Activated CD4-positive, alpha-beta T cell treated with anti-CD3 and anti-CD28 coated beads, Interleukin-2, amount 50 U/mL, for 24 hours (primary cell): ENCODE measurements at regions not wholly inside any gene's neighbourhood (a gene's known extent, or its start where the extent isn't known, plus 50 kb on each side); places are given as distances from the start of the nearest gene placed in this dataset.
"Not testable (repeated sequence)": the region's sequence is repeated elsewhere in the genome, so short reads cannot be mapped to it uniquely, and the experiment has no call there.

ENCODE experiments used
- DNase-seq, 2 donors: peaks; one replicate each; pipeline ENCODE4 v3.0.0-alpha.2; 2020; ENCODE audit warnings: low read depth in 1 of 2, low spot score in 1 of 2

DNA sequence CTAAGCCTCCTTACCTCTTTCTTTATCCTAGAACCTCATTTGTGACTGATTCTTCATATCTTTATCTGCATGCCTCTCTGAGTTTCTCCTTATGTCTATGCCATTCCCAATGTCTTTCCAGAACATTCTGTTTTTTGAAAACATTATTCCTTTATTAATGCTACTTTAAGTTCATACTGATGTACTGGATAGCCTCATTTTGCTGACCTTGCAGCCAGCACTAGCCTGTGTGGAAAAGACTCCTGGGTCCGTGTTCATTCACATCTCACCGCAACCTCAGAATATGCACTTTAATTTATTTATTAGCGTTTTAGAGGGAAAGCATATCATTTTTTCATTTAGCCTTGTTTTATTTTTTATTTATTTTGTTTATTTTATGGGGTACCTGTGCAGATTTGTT lies 208.1 kb upstream of the NPVF start:
- no peak for DNase-seq

DNA sequence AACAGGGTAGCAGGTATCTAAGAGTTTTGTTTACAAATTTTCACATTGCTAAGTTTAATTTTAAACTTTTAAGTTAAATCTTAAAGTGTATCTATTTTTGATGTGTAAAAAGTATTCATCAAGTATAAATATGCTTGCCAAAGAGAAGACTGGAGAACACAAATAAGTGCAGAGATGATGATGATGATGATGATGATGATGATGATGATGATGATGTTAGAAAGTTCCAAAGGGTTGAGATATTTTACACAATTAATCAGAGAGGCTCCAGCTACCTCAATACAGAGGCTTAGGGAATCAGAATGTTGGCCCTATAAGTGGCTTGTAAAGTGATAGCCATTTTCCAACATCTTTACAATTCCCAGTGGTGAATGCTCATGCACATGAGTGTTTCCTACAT lies 209.0 kb upstream of the NPVF start:
- no peak for DNase-seq

- DNase-seq, result no peak
Observed at GRCh38 chr7:25444991-25445390, 216.7 kb upstream of the NPVF start.

- no peak for DNase-seq
Observed at GRCh38 chr7:25448301-25448700, 220.0 kb upstream of the NPVF start.

- no peak for DNase-seq
Observed at GRCh38 chr7:25454020-25454419, 225.7 kb upstream of the NPVF start.

DNA sequence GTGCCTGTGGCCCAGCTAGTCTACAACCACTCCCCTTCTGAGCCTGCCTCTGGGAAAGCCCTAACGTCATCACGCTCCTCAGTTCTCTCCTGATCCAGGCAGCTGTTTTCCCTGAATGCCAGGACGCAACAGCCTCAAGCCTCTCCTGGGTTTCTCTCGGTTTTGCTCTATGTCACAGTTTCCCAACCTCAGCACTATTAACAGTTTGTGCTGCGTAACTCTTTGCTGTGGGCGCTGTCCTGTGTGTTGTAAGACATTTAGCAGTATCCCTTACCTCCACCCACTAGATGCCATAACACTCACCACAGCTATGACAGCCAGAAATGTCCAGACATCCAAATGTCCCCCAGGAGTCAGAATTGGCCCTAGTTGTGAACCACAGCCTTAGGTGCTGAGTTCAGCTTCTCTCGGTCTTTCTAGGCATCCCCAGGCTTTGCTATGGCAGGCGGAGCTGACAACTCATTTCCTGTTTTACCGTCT lies 226.3 kb upstream of the NPVF start:
- no peak for DNase-seq

DNA sequence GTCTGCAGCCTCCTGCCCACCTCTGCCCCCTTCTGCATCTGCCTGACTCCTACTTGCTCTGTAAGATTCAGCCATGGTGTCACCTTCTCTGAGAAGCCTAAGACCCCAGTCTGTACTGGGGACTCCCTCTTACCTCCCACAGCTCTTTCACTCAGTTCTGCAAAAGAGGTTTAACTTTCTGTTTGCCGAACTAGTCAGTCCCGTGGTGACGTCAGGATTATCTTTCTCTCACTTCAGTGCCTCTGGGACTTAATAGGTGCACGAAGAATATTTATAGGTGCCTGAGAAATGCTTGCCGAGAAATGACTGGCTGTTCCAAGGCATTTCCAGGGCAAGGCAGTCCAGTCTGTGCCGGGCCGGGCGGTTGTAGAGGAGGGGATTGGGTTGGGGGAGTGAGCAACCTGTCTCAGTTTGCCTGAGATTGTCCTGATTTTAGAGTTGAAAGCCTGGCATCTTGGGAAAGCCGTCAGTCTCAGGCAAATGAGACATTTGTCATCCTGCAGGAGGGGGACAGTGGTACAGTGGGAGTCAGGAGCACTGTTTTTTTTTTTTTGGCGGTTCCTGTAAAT lies 227.5 kb upstream of the NPVF start:
- DNase-seq, result no peak

GRCh38 chr7:25456467-25457171 lies 228.3 kb upstream of the NPVF start:
- no peak for DNase-seq

GRCh38 chr7:25459057-25459456 lies 230.8 kb upstream of the NPVF start:
- no peak for DNase-seq

- DNase-seq, result no peak
Observed at GRCh38 chr7:25460433-25460832, 232.1 kb upstream of the NPVF start.

DNA sequence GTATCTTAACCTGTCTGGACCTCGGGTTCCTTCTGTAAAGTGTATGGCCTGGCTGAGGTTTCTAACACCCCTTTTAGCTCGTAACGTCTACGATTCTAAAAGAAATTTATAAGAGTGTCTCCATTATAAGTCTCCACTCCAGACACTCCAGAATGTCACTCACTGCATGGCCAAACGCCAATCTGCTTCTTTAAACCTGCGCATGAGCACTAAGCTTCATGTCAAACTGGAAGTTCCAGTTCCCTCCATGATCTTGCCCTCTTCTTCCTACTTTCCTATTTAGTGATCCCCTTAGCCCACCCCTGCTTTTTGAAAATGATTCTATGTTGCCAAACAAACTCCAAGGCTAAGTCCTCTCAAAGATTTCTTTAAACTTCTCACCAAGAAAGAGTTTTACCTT lies 241.4 kb upstream of the NPVF start:
- no peak for DNase-seq

DNA sequence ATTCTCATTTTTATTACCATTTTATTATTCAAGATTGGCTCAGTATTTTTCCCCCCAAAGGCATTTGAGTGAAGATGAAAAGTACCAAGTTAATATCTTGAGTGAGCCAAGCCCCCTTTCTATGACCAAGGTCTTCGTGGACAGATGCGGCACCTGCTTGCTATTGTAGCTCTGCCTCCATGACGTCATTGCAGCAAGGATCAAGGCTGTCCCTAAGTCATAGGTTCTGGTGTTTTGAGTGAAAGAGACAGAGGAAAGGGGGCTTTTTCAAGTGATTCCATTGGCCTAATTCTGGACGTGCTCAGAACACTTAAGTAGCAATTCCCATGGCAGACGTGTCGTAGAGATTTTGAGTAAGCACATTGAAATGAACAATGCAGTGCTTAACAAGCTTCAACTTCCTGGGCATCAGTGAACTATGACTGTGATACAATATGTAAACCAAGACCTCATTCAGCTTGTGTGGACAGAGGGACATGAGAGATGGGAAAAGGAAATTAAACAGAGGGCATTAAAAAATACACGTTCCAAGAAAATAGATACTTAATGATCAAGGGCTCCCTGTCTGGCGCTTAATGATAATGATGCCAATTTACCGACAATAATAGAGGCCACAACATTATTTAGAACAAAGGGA lies 248.7 kb upstream of the NPVF start:
- no peak for DNase-seq

GRCh38 chr7:25478221-25478620 lies 249.9 kb upstream of the NPVF start:
- DNase-seq, result not testable (repeated sequence)

- no peak for DNase-seq
Observed at GRCh38 chr7:25478925-25479324, 250.6 kb upstream of the NPVF start.

- DNase-seq, result no peak
Observed at GRCh38 chr7:25481891-25482290, 253.6 kb upstream of the NPVF start.

DNA sequence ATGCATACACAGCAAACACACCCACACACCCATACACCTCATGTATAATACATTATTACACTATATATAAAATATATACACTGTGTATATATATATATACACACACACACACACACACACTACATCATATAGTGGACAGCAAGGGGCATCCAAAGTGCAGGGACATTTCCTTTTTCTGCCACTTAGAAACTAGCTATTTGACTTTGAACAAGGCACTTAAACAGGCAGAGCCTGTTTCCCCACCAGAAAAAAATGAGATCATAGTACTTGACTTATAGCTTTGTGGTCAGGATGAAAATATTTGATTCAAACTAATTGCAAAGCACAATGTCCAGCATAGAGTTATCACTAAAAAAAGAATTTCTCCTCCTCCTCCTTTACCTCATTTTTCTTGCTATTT lies 254.3 kb upstream of the NPVF start:
- DNase-seq, result no peak

DNA sequence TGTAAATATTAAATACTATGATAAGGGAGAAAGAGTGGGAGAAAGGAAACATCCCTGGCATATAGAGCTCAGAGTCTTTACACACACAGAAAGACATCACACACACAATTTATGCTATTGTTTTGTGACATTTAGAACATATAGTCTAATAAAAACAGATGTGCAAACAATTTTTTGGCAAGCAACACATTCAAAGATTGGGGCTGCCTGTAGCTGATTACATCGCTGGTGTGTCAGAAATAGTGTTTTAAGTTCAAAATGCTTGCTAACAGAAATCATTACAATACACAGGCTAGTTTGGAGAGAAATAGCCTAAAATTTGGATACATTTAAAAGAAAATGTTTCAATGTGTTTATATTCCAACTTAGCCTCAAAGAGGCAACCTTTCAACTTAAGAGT lies 256.7 kb upstream of the NPVF start:
- DNase-seq, result no peak

- no peak for DNase-seq
Observed at GRCh38 chr7:25486656-25487055, 258.4 kb upstream of the NPVF start.

DNA sequence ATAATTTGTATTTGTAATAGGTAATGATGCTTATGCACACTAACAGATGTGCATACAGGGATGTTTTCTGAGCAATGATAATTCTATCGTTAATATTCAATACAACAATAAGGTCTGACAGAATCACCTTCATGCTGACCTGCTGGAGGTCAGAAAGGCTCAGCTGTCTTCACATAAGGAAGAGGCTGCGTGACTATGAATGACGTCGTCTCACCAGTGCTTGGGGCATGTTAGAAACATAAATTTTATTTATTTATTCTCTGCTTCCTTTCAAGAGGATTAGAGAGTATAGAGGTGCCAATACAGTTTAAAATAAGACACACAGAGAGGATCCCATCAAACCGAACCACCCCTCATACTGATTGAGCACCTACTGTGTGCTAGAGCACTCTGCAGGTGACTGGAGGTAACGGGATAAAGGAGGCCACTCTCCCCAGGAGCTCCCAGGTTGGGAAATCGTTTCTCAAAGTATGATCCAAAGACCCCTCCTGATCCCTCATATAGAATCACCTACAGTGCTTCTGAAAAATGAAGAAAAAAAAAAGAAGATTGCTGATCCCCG lies 265.6 kb upstream of the NPVF start:
- no peak for DNase-seq

DNA sequence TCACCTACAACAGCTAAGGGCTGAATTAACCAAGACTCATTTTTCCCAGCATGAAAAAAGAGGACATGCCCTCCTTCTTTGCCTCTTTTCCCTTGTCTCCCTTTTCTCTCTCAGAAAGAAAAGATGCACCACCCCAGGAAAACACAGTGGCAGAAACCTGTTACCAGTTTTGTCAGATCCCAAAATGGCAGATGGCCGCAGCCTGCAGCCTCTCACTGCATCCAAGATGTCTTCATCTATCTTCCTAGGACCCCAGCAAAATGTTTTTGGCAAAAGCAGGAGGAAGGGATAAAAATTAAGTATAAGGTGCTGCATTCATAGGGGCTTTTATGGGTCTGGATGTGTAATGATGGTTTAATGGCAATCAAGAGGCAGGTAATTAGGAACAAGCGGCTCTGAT lies 266.6 kb upstream of the NPVF start:
- DNase-seq, result no peak

DNA sequence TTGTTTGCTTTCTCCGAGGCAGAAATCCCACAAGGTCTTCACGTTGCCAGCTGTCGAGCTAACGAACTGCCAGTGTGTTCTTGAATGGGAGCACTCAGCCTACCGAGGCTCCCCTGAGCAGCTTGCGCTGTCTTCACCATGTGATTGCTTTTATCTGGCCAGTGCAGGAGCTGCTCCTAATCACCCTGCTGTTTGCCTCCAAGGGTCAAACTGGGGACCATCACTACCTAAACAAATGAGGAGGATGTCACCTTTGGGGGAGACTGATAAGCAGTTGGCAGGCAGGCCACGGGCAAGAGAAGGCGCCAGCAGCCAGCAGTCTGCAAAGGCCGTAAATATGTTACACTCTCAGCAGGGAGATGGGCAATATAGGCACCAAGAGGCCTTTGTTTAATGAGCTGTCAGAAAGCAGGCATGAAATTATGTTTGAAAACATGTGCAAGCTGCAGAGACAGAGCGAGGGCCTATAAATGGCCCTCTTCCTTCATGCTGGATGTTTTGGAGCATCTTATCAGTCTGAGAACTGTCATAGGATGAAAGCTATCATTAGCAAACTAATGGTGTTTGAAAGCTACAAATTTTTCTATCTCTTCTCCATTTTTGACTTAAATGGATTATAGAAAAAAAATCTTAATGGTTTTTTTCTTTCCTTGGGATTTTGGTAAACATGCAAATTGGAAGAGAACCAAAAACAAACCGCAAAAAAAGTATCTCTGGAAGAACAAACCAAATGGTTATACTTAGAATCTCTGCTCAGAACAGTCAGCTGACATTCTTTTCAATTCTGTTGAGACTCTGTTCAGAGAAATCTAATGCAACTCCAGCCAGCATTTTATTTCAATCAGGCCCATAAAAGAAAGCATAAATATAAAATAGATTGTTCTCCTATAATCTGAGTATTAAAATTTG lies 267.3 kb upstream of the NPVF start:
- no peak for DNase-seq
